ENCODE measurements at regions not wholly inside any gene's neighbourhood (a gene's known extent, or its start where the extent isn't known, plus 50 kb on each side); places are given as distances from the start of the nearest gene placed in this dataset.

DNA sequence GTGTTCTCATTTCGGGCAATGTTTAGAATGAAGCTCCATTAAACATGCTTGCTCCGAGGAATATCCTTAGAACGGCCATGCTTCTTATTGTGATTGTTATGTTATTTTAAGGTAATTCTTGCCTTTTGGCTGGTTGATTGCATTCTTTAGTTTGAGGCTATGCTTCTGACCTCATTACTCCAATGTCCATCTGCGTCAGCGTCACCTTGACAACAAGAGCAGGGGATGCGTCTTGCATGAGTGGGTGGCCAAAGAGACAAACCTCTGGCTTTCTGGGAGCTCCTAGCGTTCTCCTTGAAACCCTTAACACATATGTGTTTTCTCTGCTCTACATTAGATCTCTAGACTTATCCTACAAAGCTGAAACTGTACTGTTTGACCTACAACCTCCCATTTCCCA is 184.3 kb downstream of the THBS2 start:
- DNase-seq = no peak
- H3K4me1 ChIP-seq = peaks cover 0 to 6% (median 3%) of the 10 kb centered on the region in 4 donors
- no peaks in the 10 kb centered on the region for H3K36me3 ChIP-seq
- H3K4me3 ChIP-seq = no peak overlapping the region
- no peaks in the 10 kb centered on the region for H3K9me3 ChIP-seq
- WGBS, 5 donors = 87 to 96% (median 90%) methylated on average over 7 of the region's 7 CpGs
- TF ChIP-seq, protein P1, sequence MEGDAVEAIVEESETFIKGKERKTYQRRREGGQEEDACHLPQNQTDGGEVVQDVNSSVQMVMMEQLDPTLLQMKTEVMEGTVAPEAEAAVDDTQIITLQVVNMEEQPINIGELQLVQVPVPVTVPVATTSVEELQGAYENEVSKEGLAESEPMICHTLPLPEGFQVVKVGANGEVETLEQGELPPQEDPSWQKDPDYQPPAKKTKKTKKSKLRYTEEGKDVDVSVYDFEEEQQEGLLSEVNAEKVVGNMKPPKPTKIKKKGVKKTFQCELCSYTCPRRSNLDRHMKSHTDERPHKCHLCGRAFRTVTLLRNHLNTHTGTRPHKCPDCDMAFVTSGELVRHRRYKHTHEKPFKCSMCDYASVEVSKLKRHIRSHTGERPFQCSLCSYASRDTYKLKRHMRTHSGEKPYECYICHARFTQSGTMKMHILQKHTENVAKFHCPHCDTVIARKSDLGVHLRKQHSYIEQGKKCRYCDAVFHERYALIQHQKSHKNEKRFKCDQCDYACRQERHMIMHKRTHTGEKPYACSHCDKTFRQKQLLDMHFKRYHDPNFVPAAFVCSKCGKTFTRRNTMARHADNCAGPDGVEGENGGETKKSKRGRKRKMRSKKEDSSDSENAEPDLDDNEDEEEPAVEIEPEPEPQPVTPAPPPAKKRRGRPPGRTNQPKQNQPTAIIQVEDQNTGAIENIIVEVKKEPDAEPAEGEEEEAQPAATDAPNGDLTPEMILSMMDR (IDR thresholded peaks at IDR 0.05) = no peak
- TF ChIP-seq POLR2A (IDR thresholded peaks at IDR 0.05) (no peak), EP300 (IDR thresholded peaks at IDR 0.05) (no peak)
- H3K27ac ChIP-seq = peak overlapping the region in 1 of 5 donors; percentile 66
- H3K27me3 ChIP-seq = no peaks in the 10 kb centered on the region
- intact Hi-C loops (cut with DNase I; ENCODE audit: low total_unique reads) = no loop called here

DNA sequence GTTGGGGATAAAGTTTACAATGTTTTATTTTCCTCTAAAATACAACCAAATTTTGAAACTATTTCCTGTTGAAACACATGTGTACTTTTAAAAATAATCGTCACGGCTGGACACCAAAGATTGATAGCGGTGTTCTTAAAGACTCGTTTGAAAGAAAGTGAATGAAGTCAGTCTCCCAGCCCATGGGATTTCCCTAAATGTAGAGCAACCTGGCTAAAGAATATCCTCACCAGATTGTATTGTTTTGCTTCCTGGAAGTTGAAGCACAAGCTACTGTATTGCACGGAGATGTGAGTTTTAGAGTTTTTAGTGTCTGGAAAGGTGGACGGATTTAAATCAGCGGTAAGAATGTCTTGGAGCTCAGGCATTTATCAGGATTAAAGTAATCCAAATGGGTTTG is 189.5 kb downstream of the THBS2 start:
- H3K27me3 ChIP-seq = no peaks in the 10 kb centered on the region
- WGBS, 5 donors = 62 to 70% (median 64%) methylated on average over 7 of the region's 7 CpGs
- intact Hi-C loops (cut with DNase I; ENCODE audit: low total_unique reads) = no loop called here
- no peaks in the 10 kb centered on the region for H3K36me3 ChIP-seq
- DNase-seq = peak in 1 of 2 donors; percentile 14
- H3K4me1 ChIP-seq = no peaks in the 10 kb centered on the region
- H3K27ac ChIP-seq = no peak overlapping the region
- no peak overlapping the region for H3K4me3 ChIP-seq
- TF ChIP-seq EP300 (IDR thresholded peaks at IDR 0.05) (no peak), POLR2A (IDR thresholded peaks at IDR 0.05) (no peak), POLR2AphosphoS5 (IDR thresholded peaks at IDR 0.05) (no peak)
- TF ChIP-seq, protein P1 (IDR thresholded peaks at IDR 0.05) = no peak
- H3K9me3 ChIP-seq = no peaks in the 10 kb centered on the region

GRCh38 chr6:169062272-169062671 is 191.4 kb downstream of the THBS2 start:
- DNase-seq = no peak
- Histone ChIP-seq H3K4me1 (no peaks in the 10 kb centered on the region), H3K27ac (no peak overlapping the region), H3K4me3 (no peak overlapping the region), H3K27me3 (no peaks in the 10 kb centered on the region), H3K9me3 (no peaks in the 10 kb centered on the region), H3K36me3 (no peaks in the 10 kb centered on the region)
- intact Hi-C loops (cut with DNase I; ENCODE audit: low total_unique reads) = no loop called here
- 90 to 95% (median 94%) methylated on average over 9 to 12 of the region's 12 CpGs for WGBS, 5 donors
- TF ChIP-seq, protein P1 (IDR thresholded peaks at IDR 0.05) = no peak
- TF ChIP-seq POLR2AphosphoS5 (IDR thresholded peaks at IDR 0.05) = no peak
- TF ChIP-seq EP300 (IDR thresholded peaks at IDR 0.05) = no peak
- TF ChIP-seq POLR2A (IDR thresholded peaks at IDR 0.05) = no peak

GRCh38 chr6:169058634-169059033 is 195.0 kb downstream of the THBS2 start:
- TF ChIP-seq, protein P1 (IDR thresholded peaks at IDR 0.05) = no peak
- no peak for TF ChIP-seq EP300 (IDR thresholded peaks at IDR 0.05)
- no peaks in the 10 kb centered on the region for H3K4me1 ChIP-seq
- peaks cover 0 to 4% (median 0%) of the 10 kb centered on the region in 4 donors for H3K9me3 ChIP-seq
- H3K36me3 ChIP-seq = no peaks in the 10 kb centered on the region
- no peak overlapping the region for H3K27ac ChIP-seq
- intact Hi-C loops (cut with DNase I; ENCODE audit: low total_unique reads) = no loop called here
- no peak overlapping the region for H3K4me3 ChIP-seq
- no peaks in the 10 kb centered on the region for H3K27me3 ChIP-seq
- WGBS, 5 donors = 88 to 92% (median 90%) methylated on average over 6 to 12 of the region's 12 CpGs
- DNase-seq = no peak

Data from stomach (tissue), 8 donors.